RWPE2 (cell line): ENCODE measurements at regions not wholly inside any gene's neighbourhood (a gene's known extent, or its start where the extent isn't known, plus 50 kb on each side); places are given as distances from the start of the nearest gene placed in this dataset.

Experiments used
- ATAC-seq: fragments of 200-7000 bp; cut with Tn5 transposase; 3 replicates; pipeline ENCODE4 v1.9.1; 2021; ENCODE audit warnings: low read depth
- DNase-seq: peaks from one replicate; pipeline ENCODE4 v3.0.0-alpha.2; 2020; ENCODE audit warnings: low spot score
- H3K27ac ChIP-seq: fragments of 450-650 bp; 2 replicates; pipeline ENCODE4 v1.5.1; 2017; ENCODE audit warnings: mild to moderate bottlenecking; ENCODE audit not compliant: poor library complexity, severe bottlenecking
- H3K27me3 ChIP-seq: fragments of 250-450 bp; sonication (Bioruptor Pico); 2 replicates; pipeline ENCODE4 v1.5.1; 2021; ENCODE audit warnings: mild to moderate bottlenecking, moderate library complexity; ENCODE audit not compliant: insufficient read depth, poor library complexity, severe bottlenecking
- H3K36me3 ChIP-seq: fragments of 250-450 bp; sonication (Bioruptor Pico); 2 replicates; pipeline ENCODE4 v1.5.1; 2020; ENCODE audit warnings: low read depth, mild to moderate bottlenecking, moderate library complexity
- H3K4me1 ChIP-seq: fragments of 250-450 bp; sonication (Bioruptor Pico); 2 replicates; pipeline ENCODE4 v1.5.1; 2021; ENCODE audit warnings: mild to moderate bottlenecking, moderate library complexity; ENCODE audit not compliant: insufficient read depth, poor library complexity, severe bottlenecking
- H3K4me3 ChIP-seq: fragments of 250-450 bp; sonication (Bioruptor Pico); 2 replicates; pipeline ENCODE4 v1.5.1; 2021; ENCODE audit warnings: mild to moderate bottlenecking, moderate library complexity; ENCODE audit not compliant: severe bottlenecking
- H3K9me3 ChIP-seq: fragments of 250-450 bp; sonication (Bioruptor Pico); 2 replicates; pipeline ENCODE4 v1.5.1; 2021; ENCODE audit warnings: mild to moderate bottlenecking, moderate library complexity; ENCODE audit not compliant: severe bottlenecking
- TF ChIP-seq, protein P1 (sequence below): fragments of 450-650 bp; IDR thresholded peaks from one replicate; pipeline ENCODE4 v1.5.1; 2017; ENCODE audit warnings: mild to moderate bottlenecking, moderate library complexity; ENCODE audit not compliant: poor library complexity, severe bottlenecking

DNA sequence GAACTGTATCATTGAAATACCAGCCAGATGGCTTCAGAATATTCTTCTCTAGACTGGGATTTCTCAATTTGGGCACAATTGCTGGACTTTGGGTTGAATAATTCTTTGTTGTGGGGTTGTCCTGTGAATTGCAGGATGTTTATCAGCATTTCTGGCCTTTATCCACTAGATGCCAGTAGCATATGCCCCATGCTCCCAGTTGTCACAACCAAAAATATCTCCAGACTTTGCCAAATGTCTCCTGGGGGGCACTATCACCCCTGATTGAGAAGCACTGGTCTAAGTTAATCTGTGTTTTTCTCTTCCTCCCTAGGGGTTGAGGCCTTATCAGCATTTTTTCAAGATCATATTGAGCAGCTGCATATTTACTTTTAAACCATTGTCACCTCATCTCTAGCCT is 204.9 kb upstream of the SP8 start:
- Histone ChIP-seq H3K27ac (no peak overlapping the region), H3K4me3 (no peak overlapping the region), H3K36me3 (no peaks in the 10 kb centered on the region), H3K4me1 (no peaks in the 10 kb centered on the region), H3K9me3 (peaks cover 3% of the 10 kb centered on the region), H3K27me3 (no peaks in the 10 kb centered on the region)
- DNase-seq (no peak), ATAC-seq (no peak)
- TF ChIP-seq, protein P1, sequence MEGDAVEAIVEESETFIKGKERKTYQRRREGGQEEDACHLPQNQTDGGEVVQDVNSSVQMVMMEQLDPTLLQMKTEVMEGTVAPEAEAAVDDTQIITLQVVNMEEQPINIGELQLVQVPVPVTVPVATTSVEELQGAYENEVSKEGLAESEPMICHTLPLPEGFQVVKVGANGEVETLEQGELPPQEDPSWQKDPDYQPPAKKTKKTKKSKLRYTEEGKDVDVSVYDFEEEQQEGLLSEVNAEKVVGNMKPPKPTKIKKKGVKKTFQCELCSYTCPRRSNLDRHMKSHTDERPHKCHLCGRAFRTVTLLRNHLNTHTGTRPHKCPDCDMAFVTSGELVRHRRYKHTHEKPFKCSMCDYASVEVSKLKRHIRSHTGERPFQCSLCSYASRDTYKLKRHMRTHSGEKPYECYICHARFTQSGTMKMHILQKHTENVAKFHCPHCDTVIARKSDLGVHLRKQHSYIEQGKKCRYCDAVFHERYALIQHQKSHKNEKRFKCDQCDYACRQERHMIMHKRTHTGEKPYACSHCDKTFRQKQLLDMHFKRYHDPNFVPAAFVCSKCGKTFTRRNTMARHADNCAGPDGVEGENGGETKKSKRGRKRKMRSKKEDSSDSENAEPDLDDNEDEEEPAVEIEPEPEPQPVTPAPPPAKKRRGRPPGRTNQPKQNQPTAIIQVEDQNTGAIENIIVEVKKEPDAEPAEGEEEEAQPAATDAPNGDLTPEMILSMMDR: peak; percentile 73

DNA sequence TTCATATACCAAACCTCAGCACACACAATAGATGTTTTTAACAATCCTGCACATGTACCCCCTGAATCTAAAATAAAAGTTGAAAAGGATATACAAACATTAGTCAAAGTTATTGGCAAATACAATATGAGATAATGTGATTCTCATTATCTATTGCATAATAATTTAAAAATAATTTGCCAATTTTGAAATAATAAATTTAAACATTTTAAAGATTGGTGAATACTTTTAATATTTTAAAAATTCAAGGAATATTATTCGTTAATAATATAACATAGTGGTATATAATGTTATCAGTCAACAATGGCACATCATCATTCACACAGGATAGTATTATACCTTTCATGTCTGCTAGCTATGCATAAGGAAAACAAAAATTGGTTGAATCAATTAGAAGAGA is 207.0 kb upstream of the SP8 start:
- Histone ChIP-seq H3K27ac (no peak overlapping the region), H3K9me3 (peaks cover 3% of the 10 kb centered on the region), H3K27me3 (no peaks in the 10 kb centered on the region), H3K36me3 (no peaks in the 10 kb centered on the region), H3K4me3 (no peak overlapping the region), H3K4me1 (peaks cover 12% of the 10 kb centered on the region)
- DNase-seq (no peak), ATAC-seq (no peak)
- TF ChIP-seq, protein P1: no peak

DNA sequence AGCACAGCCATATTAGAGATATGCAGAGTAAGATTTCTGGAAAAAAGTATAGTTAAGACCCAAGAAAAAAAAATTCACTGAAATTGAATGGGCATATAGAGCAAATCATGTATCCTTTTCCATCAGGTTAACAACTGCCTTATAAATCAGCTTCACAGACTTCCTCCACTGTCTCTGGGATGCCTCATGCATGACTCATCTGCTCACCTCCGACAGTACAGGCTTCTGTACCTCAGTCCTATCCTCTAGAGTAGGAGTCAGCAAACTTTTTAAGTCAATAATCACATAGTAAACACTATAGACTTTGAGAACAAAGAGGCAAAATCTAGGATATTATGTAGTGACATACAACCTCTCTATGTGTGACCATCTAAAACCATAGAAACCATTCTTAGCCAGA is 211.6 kb upstream of the SP8 start:
- Histone ChIP-seq H3K9me3 (peaks cover 2% of the 10 kb centered on the region), H3K4me1 (peaks cover 13% of the 10 kb centered on the region), H3K4me3 (no peak overlapping the region), H3K27me3 (no peaks in the 10 kb centered on the region), H3K36me3 (no peaks in the 10 kb centered on the region), H3K27ac (peak overlapping the region; percentile 94)
- DNase-seq (peak; percentile 75), ATAC-seq (peak; percentile 100)
- TF ChIP-seq, protein P1: no peak

DNA sequence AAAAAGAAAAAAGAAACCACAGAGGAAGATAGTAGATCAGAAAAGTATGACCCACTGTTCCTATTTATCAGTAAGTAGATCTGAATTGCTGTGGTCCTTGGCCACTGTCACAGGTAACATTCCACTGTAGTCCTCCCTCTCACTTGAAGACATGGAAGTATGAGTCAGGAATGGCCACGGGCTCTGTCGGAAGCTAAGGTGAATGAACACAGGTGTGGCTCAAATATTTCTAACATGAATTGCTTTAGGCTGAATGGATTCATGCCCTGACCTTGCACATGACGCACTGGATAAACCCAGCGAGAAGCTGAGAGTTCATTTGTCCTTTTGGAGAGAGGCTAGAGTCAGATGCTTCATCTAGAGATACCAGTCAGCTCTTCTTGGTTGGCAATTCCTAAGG is 224.5 kb upstream of the SP8 start:
- Histone ChIP-seq H3K27me3 (no peaks in the 10 kb centered on the region), H3K4me3 (no peak overlapping the region), H3K4me1 (peaks cover 31% of the 10 kb centered on the region), H3K9me3 (no peaks in the 10 kb centered on the region), H3K27ac (peak overlapping the region; percentile 92), H3K36me3 (no peaks in the 10 kb centered on the region)
- peak; percentile 90 for DNase-seq
- TF ChIP-seq, protein P1: no peak
- ATAC-seq: peak; percentile 97

DNA sequence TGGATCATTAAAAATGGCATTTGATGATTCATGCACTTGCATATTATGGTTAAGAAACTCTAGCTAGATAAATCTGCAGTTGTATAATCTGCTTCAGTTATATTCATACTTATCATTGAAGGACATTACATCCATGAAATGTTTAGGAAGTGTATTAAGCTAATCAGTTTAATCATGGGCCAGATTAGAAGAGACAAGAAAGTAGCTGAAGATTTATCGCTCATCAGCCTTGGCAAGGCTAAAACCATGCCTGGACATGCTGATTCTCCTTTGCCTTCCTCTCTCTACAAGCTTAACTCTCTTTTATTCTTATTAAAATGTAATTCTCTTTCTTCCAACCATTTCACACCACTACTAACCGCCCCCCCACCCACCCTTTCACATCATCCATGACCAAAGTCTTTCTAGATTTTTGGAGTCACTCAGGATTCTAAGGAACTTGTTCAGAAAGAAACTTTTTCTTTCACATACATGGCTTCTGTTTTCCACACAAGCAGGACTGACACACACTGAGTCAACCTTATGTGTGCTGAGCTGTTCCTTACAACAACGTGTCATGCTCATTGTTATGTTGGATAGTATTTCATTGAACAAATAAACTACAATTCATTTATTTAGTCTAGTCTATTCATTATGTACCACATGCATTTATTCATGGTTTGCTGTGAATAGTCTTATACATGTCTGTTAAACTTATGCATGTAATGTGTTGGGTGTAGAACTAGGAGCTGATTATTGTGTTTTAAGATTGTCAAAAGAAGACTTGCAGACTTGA is 227.3 kb upstream of the SP8 start:
- TF ChIP-seq, protein P1: no peak

More for the DNA sequence above, 227.3 kb upstream of the SP8 start:
- DNase-seq (no peak), ATAC-seq (peak; percentile 57)
- no peaks in the 10 kb centered on the region for H3K27me3 ChIP-seq
- H3K27ac ChIP-seq: peak overlapping the region; percentile 92
- no peaks in the 10 kb centered on the region for H3K9me3 ChIP-seq
- H3K36me3 ChIP-seq: no peaks in the 10 kb centered on the region
- no peak overlapping the region for H3K4me3 ChIP-seq
- peaks cover 31% of the 10 kb centered on the region for H3K4me1 ChIP-seq
